ENCODE measurements at regions not wholly inside any gene's neighbourhood (a gene's known extent, or its start where the extent isn't known, plus 50 kb on each side); places are given as distances from the start of the nearest gene placed in this dataset.

- H3K27me3 ChIP-seq (ENCODE audit: control insufficient read depth in 1 of 2, insufficient read depth in 2 of 2, low read length in 1 of 2), result no peaks in the 10 kb centered on the region
- H3K4me3 ChIP-seq (ENCODE audit: low read length in 2 of 2), result no peak overlapping the region
- peaks cover 3% of the 10 kb centered on the region for H3K9me3 ChIP-seq (ENCODE audit: control insufficient read depth, low read length)
- intact Hi-C loops (cut with DNase I), result no loop called here
- no peak overlapping the region for H3K27ac ChIP-seq (ENCODE audit: low read depth in 1 of 2, low read length in 2 of 2)
- H3K36me3 ChIP-seq (ENCODE audit: control insufficient read depth in 1 of 2, insufficient read depth in 2 of 2, low read length in 1 of 2), result no peaks in the 10 kb centered on the region
- DNase-seq, result no peak
- 95 to 96% methylated on average over 9 of the region's 9 CpGs for WGBS, 2 donors
- H3K4me1 ChIP-seq (ENCODE audit: control insufficient read depth in 1 of 2, insufficient read depth in 2 of 2, low read length in 2 of 2), result no peaks in the 10 kb centered on the region
- no peak for ATAC-seq (ENCODE audit: low FRiP score)
Measured at GRCh38 chr15:70313099-70314017, 215.6 kb upstream of the TLE3 start.

DNA sequence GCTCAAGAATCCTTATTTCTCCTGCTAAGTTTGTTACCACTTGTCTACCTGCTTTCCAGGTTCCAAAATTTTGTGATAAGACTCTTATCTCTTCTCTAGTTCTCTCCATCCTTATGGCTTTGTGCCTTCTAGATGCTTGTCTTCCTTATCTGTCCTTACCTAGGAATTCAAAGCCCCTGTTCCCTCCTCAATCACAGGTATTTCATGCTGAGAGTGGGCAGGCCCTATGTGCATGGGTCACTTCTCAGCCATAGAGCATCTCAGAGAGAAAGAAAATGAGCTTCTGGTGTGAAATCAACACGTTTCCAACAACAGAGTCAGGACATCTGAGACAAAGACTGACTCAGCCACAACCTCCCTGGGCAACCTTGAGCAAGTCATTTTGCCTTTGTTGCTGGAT, 214.1 kb upstream of the TLE3 start:
- WGBS, 2 donors, result 64 to 72% methylated on average over 1 of the region's 1 CpG
- DNase-seq, result no peak
- intact Hi-C loops (cut with DNase I), result no loop called here

DNA sequence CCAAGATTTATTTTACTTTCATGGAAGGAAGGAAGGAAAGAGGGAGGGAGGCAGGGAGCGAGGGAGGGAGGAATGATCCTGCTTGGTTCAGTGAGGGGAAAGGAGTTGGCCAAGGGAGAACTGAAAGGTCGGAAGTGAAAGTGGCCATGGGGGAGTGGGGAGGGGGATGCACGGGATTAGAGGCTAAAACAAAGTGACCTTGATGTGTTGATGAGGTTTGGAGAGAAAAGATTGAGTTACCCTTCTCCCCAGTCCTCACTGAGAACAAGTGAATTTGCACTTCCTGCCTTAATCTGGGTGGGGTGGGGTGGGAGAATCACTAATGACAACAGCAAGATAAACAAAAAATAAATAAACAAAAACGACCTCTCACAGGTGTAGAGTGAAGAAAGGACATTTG, 212.0 kb upstream of the TLE3 start:
- 49 to 50% methylated on average over 4 of the region's 4 CpGs for WGBS, 2 donors
- intact Hi-C loops (cut with DNase I), result no loop called here

More for the DNA sequence above, 214.1 kb upstream of the TLE3 start:
- H3K9me3 ChIP-seq (ENCODE audit: control insufficient read depth, low read length), result peaks cover 3% of the 10 kb centered on the region
- no peak for ATAC-seq (ENCODE audit: low FRiP score)
- no peak overlapping the region for H3K27ac ChIP-seq (ENCODE audit: low read depth in 1 of 2, low read length in 2 of 2)
- no peak overlapping the region for H3K4me3 ChIP-seq (ENCODE audit: low read length in 2 of 2)
- H3K36me3 ChIP-seq (ENCODE audit: control insufficient read depth in 1 of 2, insufficient read depth in 2 of 2, low read length in 1 of 2), result no peaks in the 10 kb centered on the region
- H3K4me1 ChIP-seq (ENCODE audit: control insufficient read depth in 1 of 2, insufficient read depth in 2 of 2, low read length in 2 of 2), result no peaks in the 10 kb centered on the region
- H3K27me3 ChIP-seq (ENCODE audit: control insufficient read depth in 1 of 2, insufficient read depth in 2 of 2, low read length in 1 of 2), result no peaks in the 10 kb centered on the region

DNA sequence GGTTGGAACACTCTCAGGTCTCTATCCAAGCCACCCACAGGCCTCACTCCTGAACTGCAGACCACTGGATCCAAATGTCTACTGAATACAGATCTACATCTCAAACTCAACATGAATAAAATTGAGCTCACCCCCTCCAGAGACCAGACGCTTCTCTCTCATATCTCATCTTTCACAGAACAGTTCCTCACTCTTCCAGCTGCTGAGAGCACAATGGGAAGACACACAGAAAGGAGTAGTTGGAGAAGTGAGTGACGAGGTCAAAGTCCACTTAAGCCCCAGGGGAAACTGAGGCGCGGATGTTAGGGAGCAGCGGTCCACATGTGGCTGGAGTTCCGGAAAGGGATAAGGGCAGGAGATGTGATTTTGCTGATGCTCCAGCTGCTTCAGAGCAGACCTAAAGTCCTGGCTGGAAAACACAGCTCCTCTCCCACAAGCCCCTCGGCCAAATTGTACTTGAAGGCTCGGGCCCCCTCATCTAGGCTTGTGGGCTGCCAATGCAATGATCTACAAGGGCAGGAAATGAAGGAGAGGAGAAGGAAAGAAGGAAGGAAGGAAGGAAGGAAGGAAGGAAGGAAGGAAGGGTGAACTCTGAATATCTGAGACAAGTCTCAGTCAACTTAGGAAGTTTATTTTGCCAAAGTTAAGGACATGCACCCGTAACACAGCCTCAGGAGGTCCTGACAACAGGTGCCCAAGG, 211.2 kb upstream of the TLE3 start:
- no peak for ATAC-seq (ENCODE audit: low FRiP score)
- H3K27ac ChIP-seq (ENCODE audit: low read depth in 1 of 2, low read length in 2 of 2), result no peak overlapping the region
- no peak overlapping the region for H3K4me3 ChIP-seq (ENCODE audit: low read length in 2 of 2)
- no peaks in the 10 kb centered on the region for H3K36me3 ChIP-seq (ENCODE audit: control insufficient read depth in 1 of 2, insufficient read depth in 2 of 2, low read length in 1 of 2)
- H3K9me3 ChIP-seq (ENCODE audit: control insufficient read depth, low read length), result peaks cover 3% of the 10 kb centered on the region
- no peaks in the 10 kb centered on the region for H3K4me1 ChIP-seq (ENCODE audit: control insufficient read depth in 1 of 2, insufficient read depth in 2 of 2, low read length in 2 of 2)
- DNase-seq, result no peak
- intact Hi-C loops (cut with DNase I), result no loop called here
- 90 to 93% methylated on average over 9 of the region's 9 CpGs for WGBS, 2 donors
- H3K27me3 ChIP-seq (ENCODE audit: control insufficient read depth in 1 of 2, insufficient read depth in 2 of 2, low read length in 1 of 2), result no peaks in the 10 kb centered on the region

More for the DNA sequence above, 212.0 kb upstream of the TLE3 start:
- H3K4me1 ChIP-seq (ENCODE audit: control insufficient read depth in 1 of 2, insufficient read depth in 2 of 2, low read length in 2 of 2), result no peaks in the 10 kb centered on the region
- no peak overlapping the region for H3K4me3 ChIP-seq (ENCODE audit: low read length in 2 of 2)
- H3K36me3 ChIP-seq (ENCODE audit: control insufficient read depth in 1 of 2, insufficient read depth in 2 of 2, low read length in 1 of 2), result no peaks in the 10 kb centered on the region
- peaks cover 1% of the 10 kb centered on the region for H3K9me3 ChIP-seq (ENCODE audit: control insufficient read depth, low read length)
- DNase-seq, result no peak
- no peak overlapping the region for H3K27ac ChIP-seq (ENCODE audit: low read depth in 1 of 2, low read length in 2 of 2)
- ATAC-seq (ENCODE audit: low FRiP score), result no peak
- no peaks in the 10 kb centered on the region for H3K27me3 ChIP-seq (ENCODE audit: control insufficient read depth in 1 of 2, insufficient read depth in 2 of 2, low read length in 1 of 2)

DNA sequence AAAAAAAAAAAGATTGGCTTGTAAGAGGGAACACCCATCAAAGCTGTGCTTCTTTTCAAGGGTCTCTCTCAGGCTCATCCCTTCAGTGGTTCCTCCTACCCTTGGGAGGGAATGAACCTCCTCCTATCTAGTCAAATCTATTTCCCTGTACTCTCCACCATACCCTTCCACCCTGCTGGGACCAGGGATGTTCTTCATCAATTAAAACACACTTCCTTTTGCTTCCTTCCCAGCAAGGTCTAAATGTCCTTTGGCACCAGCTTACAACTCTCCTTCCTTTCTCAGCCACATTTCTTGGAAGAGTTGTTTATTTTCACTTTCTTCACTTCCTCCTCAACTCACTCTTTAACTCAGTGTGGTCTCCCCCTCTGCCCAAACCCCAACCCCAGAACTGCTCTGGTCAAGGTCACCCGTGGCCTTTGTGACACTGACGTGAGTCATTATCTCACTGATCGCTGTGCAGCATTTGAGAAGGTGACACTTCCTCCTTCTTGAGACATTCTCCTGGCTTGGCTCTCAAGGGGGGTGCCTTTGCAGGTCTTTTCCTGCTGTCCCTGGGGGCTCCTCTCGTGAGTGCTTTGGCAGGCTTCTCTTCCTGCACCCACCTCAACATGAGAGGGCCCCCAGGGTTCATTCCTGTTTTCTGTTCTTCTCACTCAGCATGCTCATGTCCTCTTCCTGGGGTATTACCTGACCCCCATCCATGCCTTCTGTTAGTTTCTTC, 210.5 kb upstream of the TLE3 start:
- DNase-seq, result no peak
- no peak overlapping the region for H3K27ac ChIP-seq (ENCODE audit: low read depth in 1 of 2, low read length in 2 of 2)
- H3K4me3 ChIP-seq (ENCODE audit: low read length in 2 of 2), result no peak overlapping the region
- WGBS, 2 donors, result 72 to 75% methylated on average over 4 of the region's 4 CpGs
- H3K36me3 ChIP-seq (ENCODE audit: control insufficient read depth in 1 of 2, insufficient read depth in 2 of 2, low read length in 1 of 2), result no peaks in the 10 kb centered on the region
- H3K27me3 ChIP-seq (ENCODE audit: control insufficient read depth in 1 of 2, insufficient read depth in 2 of 2, low read length in 1 of 2), result no peaks in the 10 kb centered on the region
- intact Hi-C loops (cut with DNase I), result no loop called here
- no peak for ATAC-seq (ENCODE audit: low FRiP score)
- H3K9me3 ChIP-seq (ENCODE audit: control insufficient read depth, low read length), result peaks cover 1% of the 10 kb centered on the region
- H3K4me1 ChIP-seq (ENCODE audit: control insufficient read depth in 1 of 2, insufficient read depth in 2 of 2, low read length in 2 of 2), result no peaks in the 10 kb centered on the region

DNA sequence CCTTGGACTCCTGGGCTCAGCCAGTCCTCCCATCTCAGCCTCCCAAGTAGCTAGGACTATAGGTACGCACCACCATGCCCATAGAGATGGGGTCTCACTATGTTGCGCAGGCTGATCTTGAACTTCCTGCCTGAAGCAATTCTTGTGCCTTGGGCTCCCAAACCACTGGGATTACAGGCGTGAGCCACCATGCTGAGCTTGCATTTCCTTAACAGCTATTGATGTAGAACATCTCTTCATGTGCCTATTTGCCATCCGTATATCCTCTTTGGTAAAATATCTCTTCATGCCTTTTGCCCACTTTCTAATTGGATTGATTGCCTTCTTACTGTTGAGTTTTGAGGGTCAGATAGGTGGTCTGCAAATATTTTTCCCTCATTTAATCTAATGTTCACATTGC, 208.9 kb upstream of the TLE3 start:
- Histone ChIP-seq H3K27ac (ENCODE audit: low read depth in 1 of 2, low read length in 2 of 2) (no peak overlapping the region), H3K27me3 (ENCODE audit: control insufficient read depth in 1 of 2, insufficient read depth in 2 of 2, low read length in 1 of 2) (no peaks in the 10 kb centered on the region), H3K9me3 (ENCODE audit: control insufficient read depth, low read length) (peaks cover 1% of the 10 kb centered on the region), H3K4me1 (ENCODE audit: control insufficient read depth in 1 of 2, insufficient read depth in 2 of 2, low read length in 2 of 2) (no peaks in the 10 kb centered on the region), H3K4me3 (ENCODE audit: low read length in 2 of 2) (no peak overlapping the region), H3K36me3 (ENCODE audit: control insufficient read depth in 1 of 2, insufficient read depth in 2 of 2, low read length in 1 of 2) (no peaks in the 10 kb centered on the region)
- ATAC-seq (ENCODE audit: low FRiP score), result no peak
- intact Hi-C loops (cut with DNase I), result no loop called here
- DNase-seq, result no peak
- 92 to 95% methylated on average over 4 of the region's 4 CpGs for WGBS, 2 donors

GRCh38 chr15:70306081-70306480, 208.4 kb upstream of the TLE3 start:
- no peaks in the 10 kb centered on the region for H3K36me3 ChIP-seq (ENCODE audit: control insufficient read depth in 1 of 2, insufficient read depth in 2 of 2, low read length in 1 of 2)
- H3K4me1 ChIP-seq (ENCODE audit: control insufficient read depth in 1 of 2, insufficient read depth in 2 of 2, low read length in 2 of 2), result no peaks in the 10 kb centered on the region
- H3K4me3 ChIP-seq (ENCODE audit: low read length in 2 of 2), result no peak overlapping the region
- ATAC-seq (ENCODE audit: low FRiP score), result no peak
- intact Hi-C loops (cut with DNase I), result no loop called here
- no peak for DNase-seq
- WGBS, 2 donors, result 27 to 33% methylated on average over 6 of the region's 6 CpGs
- peaks cover 1% of the 10 kb centered on the region for H3K9me3 ChIP-seq (ENCODE audit: control insufficient read depth, low read length)
- no peaks in the 10 kb centered on the region for H3K27me3 ChIP-seq (ENCODE audit: control insufficient read depth in 1 of 2, insufficient read depth in 2 of 2, low read length in 1 of 2)
- H3K27ac ChIP-seq (ENCODE audit: low read depth in 1 of 2, low read length in 2 of 2), result no peak overlapping the region

- 99 to 100% methylated on average over 4 of the region's 4 CpGs for WGBS, 2 donors
- DNase-seq, result no peak
- H3K4me3 ChIP-seq (ENCODE audit: low read length in 2 of 2), result no peak overlapping the region
- peaks cover 1% of the 10 kb centered on the region for H3K9me3 ChIP-seq (ENCODE audit: control insufficient read depth, low read length)
- intact Hi-C loops (cut with DNase I), result no loop called here
- H3K36me3 ChIP-seq (ENCODE audit: control insufficient read depth in 1 of 2, insufficient read depth in 2 of 2, low read length in 1 of 2), result no peaks in the 10 kb centered on the region
- H3K4me1 ChIP-seq (ENCODE audit: control insufficient read depth in 1 of 2, insufficient read depth in 2 of 2, low read length in 2 of 2), result no peaks in the 10 kb centered on the region
- no peak overlapping the region for H3K27ac ChIP-seq (ENCODE audit: low read depth in 1 of 2, low read length in 2 of 2)
- H3K27me3 ChIP-seq (ENCODE audit: control insufficient read depth in 1 of 2, insufficient read depth in 2 of 2, low read length in 1 of 2), result no peaks in the 10 kb centered on the region
- ATAC-seq (ENCODE audit: low FRiP score), result no peak
Measured at GRCh38 chr15:70303981-70304380, 206.3 kb upstream of the TLE3 start.

All from aorta (tissue), 5 donors.